ENCODE measurements at regions not wholly inside any gene's neighbourhood (a gene's known extent, or its start where the extent isn't known, plus 50 kb on each side); places are given as distances from the start of the nearest gene placed in this dataset.

- Mint-ChIP-seq H3K27ac (ENCODE audit: unreplicated experiment) (no peak overlapping the region), H3K27me3 (ENCODE audit: low read depth) (no peaks in the 10 kb centered on the region), H3K36me3 (ENCODE audit: low read depth) (no peaks in the 10 kb centered on the region), H3K9me3 (peaks cover 3% of the 10 kb centered on the region), H3K4me3 (no peak overlapping the region), H3K4me1 (peaks cover 9% of the 10 kb centered on the region)
- no peak for TF ChIP-seq CTCF (conservative IDR thresholded peaks at IDR 0.05)
- DNase-seq (ENCODE audit: low read depth, low spot score): no peak
Measured at GRCh38 chr3:40770061-40770460, 245.3 kb downstream of the ZNF621 start.

GRCh38 chr3:40771112-40771511, 246.4 kb downstream of the ZNF621 start:
- no peak for DNase-seq (ENCODE audit: low read depth, low spot score)
- Mint-ChIP-seq H3K9me3 (peaks cover 2% of the 10 kb centered on the region), H3K4me1 (peaks cover 20% of the 10 kb centered on the region), H3K36me3 (ENCODE audit: low read depth) (no peaks in the 10 kb centered on the region), H3K4me3 (no peak overlapping the region), H3K27ac (ENCODE audit: unreplicated experiment) (peak overlapping the region; percentile 41), H3K27me3 (ENCODE audit: low read depth) (no peaks in the 10 kb centered on the region)
- no peak for TF ChIP-seq CTCF (conservative IDR thresholded peaks at IDR 0.05)

GRCh38 chr3:40779039-40779438, 254.3 kb downstream of the ZNF621 start:
- Mint-ChIP-seq H3K36me3 (ENCODE audit: low read depth) (no peaks in the 10 kb centered on the region), H3K9me3 (no peaks in the 10 kb centered on the region), H3K27ac (ENCODE audit: unreplicated experiment) (peak overlapping the region; percentile 55), H3K4me1 (peaks cover 69% of the 10 kb centered on the region), H3K27me3 (ENCODE audit: low read depth) (no peaks in the 10 kb centered on the region), H3K4me3 (peak overlapping the region; percentile 36)
- no peak for DNase-seq (ENCODE audit: low read depth, low spot score)
- TF ChIP-seq CTCF (conservative IDR thresholded peaks at IDR 0.05): no peak

- peak overlapping the region; percentile 76 for H3K4me3 Mint-ChIP-seq
- DNase-seq (ENCODE audit: low read depth, low spot score): peak; percentile 65
Measured at GRCh38 chr3:40780291-40780924, 255.6 kb downstream of the ZNF621 start.

GRCh38 chr3:40780925-40781406, 256.2 kb downstream of the ZNF621 start:
- peak overlapping the region; percentile 96 for H3K27ac Mint-ChIP-seq (ENCODE audit: unreplicated experiment)
- H3K9me3 Mint-ChIP-seq: peaks cover 7% of the 10 kb centered on the region
- no peak for TF ChIP-seq CTCF (conservative IDR thresholded peaks at IDR 0.05)
- peaks cover 55% of the 10 kb centered on the region for H3K4me1 Mint-ChIP-seq
- H3K27me3 Mint-ChIP-seq (ENCODE audit: low read depth): no peaks in the 10 kb centered on the region
- no peaks in the 10 kb centered on the region for H3K36me3 Mint-ChIP-seq (ENCODE audit: low read depth)
- peak; percentile 63 for DNase-seq (ENCODE audit: low read depth, low spot score)
- peak overlapping the region; percentile 76 for H3K4me3 Mint-ChIP-seq

More at GRCh38 chr3:40780291-40780924, 255.6 kb downstream of the ZNF621 start:
- H3K4me1 Mint-ChIP-seq: peaks cover 61% of the 10 kb centered on the region
- peak overlapping the region; percentile 96 for H3K27ac Mint-ChIP-seq (ENCODE audit: unreplicated experiment)
- H3K27me3 Mint-ChIP-seq (ENCODE audit: low read depth): no peaks in the 10 kb centered on the region
- peaks cover 2% of the 10 kb centered on the region for H3K9me3 Mint-ChIP-seq
- no peaks in the 10 kb centered on the region for H3K36me3 Mint-ChIP-seq (ENCODE audit: low read depth)
- TF ChIP-seq CTCF (conservative IDR thresholded peaks at IDR 0.05): no peak

Data from neural crest cell (in vitro differentiated cells).